ENCODE measurements at regions not wholly inside any gene's neighbourhood (a gene's known extent, or its start where the extent isn't known, plus 50 kb on each side); places are given as distances from the start of the nearest gene placed in this dataset.

DNA sequence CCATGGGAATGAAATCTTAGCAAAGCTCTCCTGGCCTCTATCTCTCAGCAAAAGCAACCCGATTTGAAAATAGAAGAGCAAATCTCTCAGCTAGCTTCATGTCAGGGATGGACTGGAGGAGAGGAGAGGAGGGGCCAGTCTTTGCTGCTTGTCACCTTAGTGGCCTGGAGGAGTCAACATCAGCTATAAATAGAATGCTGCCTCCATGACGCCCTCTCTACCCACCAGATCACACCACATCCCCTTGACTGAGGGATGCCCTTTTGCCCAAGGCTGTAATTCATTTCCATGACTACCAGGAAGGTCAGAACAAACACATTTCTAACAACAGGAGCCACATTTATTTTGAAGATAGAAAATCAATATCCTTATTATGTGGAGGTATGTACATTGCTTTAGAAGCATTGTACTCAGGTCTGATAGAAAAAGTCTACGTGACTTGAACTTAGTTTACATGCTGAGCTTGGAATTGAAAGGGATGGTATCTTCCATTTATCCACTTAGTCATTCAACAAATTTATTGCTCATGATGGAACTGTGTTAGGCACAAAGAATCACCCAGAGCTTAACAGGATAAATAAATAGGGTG lies 92.4 kb upstream of the LIFR start:
- TF ChIP-seq, protein P1, sequence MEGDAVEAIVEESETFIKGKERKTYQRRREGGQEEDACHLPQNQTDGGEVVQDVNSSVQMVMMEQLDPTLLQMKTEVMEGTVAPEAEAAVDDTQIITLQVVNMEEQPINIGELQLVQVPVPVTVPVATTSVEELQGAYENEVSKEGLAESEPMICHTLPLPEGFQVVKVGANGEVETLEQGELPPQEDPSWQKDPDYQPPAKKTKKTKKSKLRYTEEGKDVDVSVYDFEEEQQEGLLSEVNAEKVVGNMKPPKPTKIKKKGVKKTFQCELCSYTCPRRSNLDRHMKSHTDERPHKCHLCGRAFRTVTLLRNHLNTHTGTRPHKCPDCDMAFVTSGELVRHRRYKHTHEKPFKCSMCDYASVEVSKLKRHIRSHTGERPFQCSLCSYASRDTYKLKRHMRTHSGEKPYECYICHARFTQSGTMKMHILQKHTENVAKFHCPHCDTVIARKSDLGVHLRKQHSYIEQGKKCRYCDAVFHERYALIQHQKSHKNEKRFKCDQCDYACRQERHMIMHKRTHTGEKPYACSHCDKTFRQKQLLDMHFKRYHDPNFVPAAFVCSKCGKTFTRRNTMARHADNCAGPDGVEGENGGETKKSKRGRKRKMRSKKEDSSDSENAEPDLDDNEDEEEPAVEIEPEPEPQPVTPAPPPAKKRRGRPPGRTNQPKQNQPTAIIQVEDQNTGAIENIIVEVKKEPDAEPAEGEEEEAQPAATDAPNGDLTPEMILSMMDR (IDR thresholded peaks at IDR 0.05) = no peak
- TF ChIP-seq POLR2A (IDR thresholded peaks at IDR 0.05) = no peak
